HCT116 (cell line): ENCODE measurements at regions not wholly inside any gene's neighbourhood (a gene's known extent, or its start where the extent isn't known, plus 50 kb on each side); places are given as distances from the start of the nearest gene placed in this dataset.

Experiments used
- ATAC-seq: fragments of 200-7000 bp; cut with Tn5 transposase; 2 replicates; pipeline ENCODE4 v1.9.1; 2020; ENCODE audit warnings: mild to moderate bottlenecking, moderate library complexity
- BruUV-seq: library from RNA; stranded (reverse); fragments of 400-500 nt; replicated peaks from 2 replicates; lab custom pipeline; 2021; lab: Mats Ljungman, UMichigan
- CTCF ChIA-PET: fragments of 300-600 bp; sonication (Branson Sonifier 250); formaldehyde crosslinking; loops from one replicate; lab custom pipeline; 2021; ENCODE audit warnings: antibody characterized with exemption; lab: Charles Lee
- POLR2A ChIA-PET: fragments of 300-600, 350-600 bp; sonication (Branson Sonifier 250); formaldehyde crosslinking; loops from one replicate; lab custom pipeline; 2021; ENCODE audit warnings: antibody characterized with exemption; lab: Charles Lee
- RAD21 ChIA-PET, 2 experiments: fragments of 300-600 bp; sonication (Branson Sonifier 250); formaldehyde crosslinking; loops; one replicate each; lab custom pipeline; 2023; ENCODE audit warnings: low total read pairs in 2 of 2; ENCODE audit not compliant: uncharacterized antibody in 2 of 2, unreplicated experiment in 2 of 2, low non-redundant PET in 1 of 2; lab: Charles Lee
- DNase-seq: peaks from one replicate; pipeline ENCODE4 v3.0.0-alpha.2; 2010; ENCODE audit warnings: low read depth, low spot score
- H2AFZ ChIP-seq: fragments of 200-600 bp; shearing (Covaris generic), sonication (generic); 2 replicates; pipeline ENCODE4 v1.6.1; 2017; ENCODE audit warnings: low read depth, mixed run types, mixed read lengths, antibody characterized with exemption, low read length; ENCODE audit not compliant: poor library complexity, severe bottlenecking
- H3K27ac ChIP-seq: 2 replicates; pipeline ENCODE4 v1.5.1; 2012; ENCODE audit warnings: low read depth, low read length
- H3K27me3 ChIP-seq: fragments of 200-600 bp; sonication (generic); 2 replicates; pipeline ENCODE4 v1.6.1; 2016; ENCODE audit warnings: mixed run types, low read length, mixed read lengths; ENCODE audit not compliant: insufficient read depth
- H3K36me3 ChIP-seq, 2 experiments: fragments of 200-500 bp in 1 of 2; fragments of 200-600 bp in 1 of 2; sonication (Bioruptor generic) in 1 of 2; sonication (generic) in 1 of 2; 2 replicates each; pipeline versions ENCODE4 v1.5.1 to v1.6.1; 2014 to 2016; ENCODE audit warnings: low read length in 2 of 2, inconsistent platforms in 1 of 2, mixed read lengths in 1 of 2, mixed run types in 1 of 2; ENCODE audit not compliant: insufficient read depth in 2 of 2, control insufficient read depth in 1 of 2
- H3K4me1 ChIP-seq, 2 experiments: fragments of 200-600 bp in 1 of 2; sonication (generic) in 1 of 2; 2 replicates each; pipeline versions ENCODE4 v1.5.1 to v1.6.1; 2012 to 2017; ENCODE audit warnings: low read length in 2 of 2, inconsistent platforms in 1 of 2, mild to moderate bottlenecking in 1 of 2, mixed read lengths in 1 of 2, mixed run types in 1 of 2, moderate library complexity in 1 of 2; ENCODE audit not compliant: insufficient read depth in 2 of 2, control insufficient read depth in 1 of 2
- H3K4me2 ChIP-seq: fragments of 200-600 bp; sonication (generic); 2 replicates; pipeline ENCODE4 v1.6.1; 2017; ENCODE audit warnings: mixed run types, low read length, mixed read lengths
- H3K4me3 ChIP-seq, 2 experiments: fragments of 200-600 bp in 1 of 2; sonication (generic) in 1 of 2; replicated peaks in 1 of 2; 2 replicates each; pipeline ENCODE4 v1.5.1; 2011 to 2016; ENCODE audit warnings: low read length in 2 of 2, control low read depth in 1 of 2, low read depth in 1 of 2, mild to moderate bottlenecking in 1 of 2, mixed read lengths in 1 of 2, mixed run types in 1 of 2
- H3K79me2 ChIP-seq: fragments of 200-600 bp; sonication (generic); 2 replicates; pipeline ENCODE4 v1.6.1; 2017; ENCODE audit warnings: mild to moderate bottlenecking, mixed run types, low read length, moderate library complexity, mixed read lengths; ENCODE audit not compliant: insufficient read depth
- H3K9ac ChIP-seq: fragments of 200-600 bp; sonication (generic); 2 replicates; pipeline ENCODE4 v1.6.1; 2016; ENCODE audit warnings: low read length, mixed read lengths
- H3K9me2 ChIP-seq: fragments of 200-600 bp; sonication (generic), shearing (Covaris generic); 2 replicates; pipeline ENCODE4 v1.6.1; 2017; ENCODE audit warnings: mixed run types, mild to moderate bottlenecking, moderate library complexity; ENCODE audit not compliant: insufficient read depth
- H3K9me3 ChIP-seq, 2 experiments: fragments of 200-500 bp in 1 of 2; fragments of 200-600 bp in 1 of 2; sonication (Bioruptor generic) in 1 of 2; sonication (generic) in 1 of 2; 2 replicates each; pipeline ENCODE4 v1.6.1; 2014 to 2017; ENCODE audit warnings: low read length in 2 of 2, mixed read lengths in 2 of 2, inconsistent platforms in 1 of 2, low read depth in 1 of 2, mild to moderate bottlenecking in 1 of 2, mixed run types in 1 of 2, moderate library complexity in 1 of 2; ENCODE audit not compliant: control insufficient read depth in 1 of 2, insufficient read depth in 1 of 2
- H4K20me1 ChIP-seq: fragments of 200-600 bp; sonication (generic), shearing (Covaris generic); 2 replicates; pipeline ENCODE4 v1.6.1; 2017; ENCODE audit warnings: mixed run types, mild to moderate bottlenecking, moderate library complexity; ENCODE audit not compliant: insufficient read depth
- ATF3 ChIP-seq: IDR thresholded peaks from 2 replicates; pipeline ENCODE4 v1.6.1; 2012
- CEBPB ChIP-seq: IDR thresholded peaks from 2 replicates; pipeline ENCODE4 v1.6.1; 2012; ENCODE audit warnings: low read depth
- CTCF ChIP-seq, 3 experiments: fragments of 200-600 bp in 1 of 3; sonication (generic) in 1 of 3; IDR thresholded peaks in 2 of 3; conservative IDR thresholded peaks in 1 of 3; 2 replicates each; pipeline ENCODE4 v1.5.1; 2012 to 2017; ENCODE audit warnings: low read depth in 2 of 3, low read length in 2 of 3, antibody characterized with exemption in 1 of 3, borderline replicate concordance in 1 of 3, control low read depth in 1 of 3, mild to moderate bottlenecking in 1 of 3, mixed read lengths in 1 of 3, mixed run types in 1 of 3, moderate library complexity in 1 of 3; ENCODE audit not compliant: insufficient read depth in 1 of 3
- EGR1 ChIP-seq: IDR thresholded peaks from 2 replicates; pipeline ENCODE4 v1.6.1; 2012; ENCODE audit warnings: low read depth
- ELF1 ChIP-seq: IDR thresholded peaks from 2 replicates; pipeline ENCODE4 v1.6.1; 2012; ENCODE audit warnings: low read depth, borderline replicate concordance
- EZH2 ChIP-seq: fragments of 200-600 bp; sonication (generic); IDR thresholded peaks from 2 replicates; pipeline ENCODE4 v1.6.1; 2017; ENCODE audit warnings: antibody characterized with exemption, mixed run types
- EZH2phosphoT487 ChIP-seq: fragments of 200-600 bp; IDR thresholded peaks from 2 replicates; pipeline ENCODE4 v1.6.1; 2018; ENCODE audit warnings: antibody characterized with exemption, borderline replicate concordance
- FOSL1 ChIP-seq: IDR thresholded peaks from 2 replicates; pipeline ENCODE4 v1.6.1; 2012; ENCODE audit warnings: low read depth
- JUND ChIP-seq: IDR thresholded peaks from 2 replicates; pipeline ENCODE4 v1.6.1; 2012
- MAX ChIP-seq: IDR thresholded peaks from 2 replicates; pipeline ENCODE4 v1.6.1; 2012
- POLR2A ChIP-seq: IDR thresholded peaks from 2 replicates; pipeline ENCODE4 v1.7.0; 2011; ENCODE audit warnings: borderline replicate concordance; ENCODE audit not compliant: insufficient read depth, insufficient read length; ENCODE audit errors: extremely low read depth
- POLR2AphosphoS5 ChIP-seq: IDR thresholded peaks from 2 replicates; pipeline ENCODE4 v1.6.1; 2011; ENCODE audit warnings: mild to moderate bottlenecking, low read depth, low read length, moderate library complexity
- RAD21 ChIP-seq: IDR thresholded peaks from 2 replicates; pipeline ENCODE4 v1.6.1; 2012; ENCODE audit warnings: low read depth, mild to moderate bottlenecking
- REST ChIP-seq: IDR thresholded peaks from 2 replicates; pipeline ENCODE4 v1.6.1; 2012; ENCODE audit warnings: low read depth
- SIN3A ChIP-seq: IDR thresholded peaks from 2 replicates; pipeline ENCODE4 v1.6.1; 2012; ENCODE audit warnings: low read depth
- SP1 ChIP-seq: IDR thresholded peaks from 2 replicates; pipeline ENCODE4 v1.6.1; 2012; ENCODE audit warnings: low read depth
- TCF7L2 ChIP-seq: IDR thresholded peaks from 2 replicates; pipeline ENCODE4 v1.7.0; 2011; ENCODE audit warnings: borderline replicate concordance, inconsistent platforms; ENCODE audit not compliant: insufficient read depth, insufficient read length; ENCODE audit errors: extremely low read depth
- YY1 ChIP-seq: IDR thresholded peaks from 2 replicates; pipeline ENCODE4 v1.6.1; 2011; ENCODE audit warnings: low read length, low read depth, moderate library complexity, mild to moderate bottlenecking; ENCODE audit not compliant: insufficient replicate concordance; ENCODE audit errors: extremely low read depth
- ZFX ChIP-seq: fragments of 450-650 bp; IDR thresholded peaks from 2 replicates; pipeline ENCODE4 v1.6.1; 2017
- ZNF274 ChIP-seq: fragments of 200-500 bp; sonication (Bioruptor generic); IDR thresholded peaks from 2 replicates; pipeline ENCODE4 v1.6.1; 2014; ENCODE audit warnings: mild to moderate bottlenecking, low read depth, low read length, inconsistent platforms
- intact Hi-C: fragments of 100-400 bp; cut with micrococcal nuclease; formaldehyde crosslinking; loops from 2 replicates; pipeline ENCODE4 v1.10.0; 2022

- no TSS peak for BruUV-seq
- RAD21 ChIA-PET, result no interaction called here
- no peaks in the 10 kb centered on the region for H3K27me3 ChIP-seq
- CTCF ChIA-PET, result no interaction called here
- DNase-seq (no peak), ATAC-seq (no peak)
- H3K9me3 ChIP-seq, result no peaks in the 10 kb centered on the region
- no peaks in the 10 kb centered on the region for H3K9me2 ChIP-seq
- no peaks in the 10 kb centered on the region for H3K79me2 ChIP-seq
- no peak overlapping the region for H3K9ac ChIP-seq
- no peaks in the 10 kb centered on the region for H3K4me1 ChIP-seq
- H3K4me3 ChIP-seq, result no peak overlapping the region
- H3K27ac ChIP-seq, result no peak overlapping the region
- no peak overlapping the region for H2AFZ ChIP-seq
- no peaks in the 10 kb centered on the region for H4K20me1 ChIP-seq
- TF ChIP-seq SIN3A, result no peak
- TF ChIP-seq JUND, result no peak
- no peak for TF ChIP-seq YY1
- no peak for TF ChIP-seq MAX
- TF ChIP-seq TCF7L2, result no peak
- TF ChIP-seq CEBPB, result no peak
- TF ChIP-seq EZH2, result no peak
- TF ChIP-seq SP1, result no peak
- TF ChIP-seq ELF1, result no peak
- no peak for TF ChIP-seq ATF3
- TF ChIP-seq REST, result no peak
- TF ChIP-seq FOSL1, result no peak
- TF ChIP-seq RAD21, result no peak
- TF ChIP-seq ZNF274, result no peak
- TF ChIP-seq ZFX, result no peak
- no peak for TF ChIP-seq POLR2A
- no peak for TF ChIP-seq EZH2phosphoT487
- TF ChIP-seq POLR2AphosphoS5, result no peak
- TF ChIP-seq CTCF (IDR thresholded peaks at IDR 0.05 in 2 of 3, conservative IDR thresholded peaks at IDR 0.05 in 1 of 3; ENCODE audit: borderline replicate concordance in 1 of 3, insufficient read depth in 1 of 3, low read depth in 2 of 3, low read length in 2 of 3), result no peak
- TF ChIP-seq EGR1, result no peak
- POLR2A ChIA-PET, result interaction anchor here (0.6 kb wide), 1 partner anchor 360 kb away, joined by 3 read pairs; no protein-coding TSS in a partner anchor
- no peaks in the 10 kb centered on the region for H3K36me3 ChIP-seq
- H3K4me2 ChIP-seq, result no peak overlapping the region
- intact Hi-C loops, result no loop called here
Measured at GRCh38 chr5:158570502-158570901, 529.2 kb downstream of the EBF1 start.
